GM18861 (cell line): ENCODE measurements at regions not wholly inside any gene's neighbourhood (a gene's known extent, or its start where the extent isn't known, plus 50 kb on each side); places are given as distances from the start of the nearest gene placed in this dataset.

Experiments used
- ATAC-seq: cut with Tn5 transposase; IDR thresholded peaks from one replicate; pipeline ENCODE4 v1.9.1; 2021; ENCODE audit not compliant: unreplicated experiment

- ATAC-seq, result no peak
Measured at GRCh38 chr1:213669964-213670691, 317.6 kb upstream of the PROX1 start.

- ATAC-seq, result no peak
Measured at GRCh38 chr1:213670692-213671023, 317.1 kb upstream of the PROX1 start.

DNA sequence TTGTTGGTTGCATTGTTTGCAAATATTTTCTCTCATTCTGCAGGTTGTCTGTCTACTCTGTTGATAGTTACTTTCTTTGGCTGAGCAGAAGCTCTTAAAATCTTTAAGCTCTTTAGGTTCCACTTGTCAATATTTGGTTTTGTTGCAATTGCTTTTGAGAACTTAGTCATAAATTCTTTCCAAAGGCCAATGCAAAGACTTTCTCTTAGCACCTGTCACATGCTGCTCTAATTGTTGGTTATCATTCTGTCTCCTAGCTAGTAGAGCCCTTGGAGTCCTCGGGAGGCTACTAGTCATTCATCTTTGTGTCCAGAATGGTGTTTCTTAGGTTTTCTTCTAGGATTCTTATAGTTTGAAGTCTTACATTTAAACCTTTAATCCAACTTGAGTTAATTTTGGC lies 312.7 kb upstream of the PROX1 start:
- no peak for ATAC-seq

DNA sequence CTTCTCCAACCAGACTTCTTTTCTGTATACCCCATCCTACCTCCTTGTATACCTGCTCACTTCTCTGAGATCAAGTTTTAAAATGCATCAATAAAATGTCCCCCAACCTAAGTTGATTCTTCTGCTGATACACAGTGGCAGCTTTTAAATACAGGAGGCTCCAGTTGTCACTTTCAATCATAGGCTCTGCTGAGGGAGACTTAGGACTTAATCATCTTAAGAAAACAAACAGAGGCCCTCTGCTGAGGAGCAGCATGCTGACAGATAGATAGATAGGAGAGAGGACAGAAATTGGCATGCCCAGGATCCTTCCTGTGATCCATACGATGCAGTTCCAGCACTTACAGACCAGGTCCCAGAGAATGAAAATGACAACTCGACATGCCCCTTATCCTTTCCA lies 311.0 kb upstream of the PROX1 start:
- ATAC-seq, result no peak

DNA sequence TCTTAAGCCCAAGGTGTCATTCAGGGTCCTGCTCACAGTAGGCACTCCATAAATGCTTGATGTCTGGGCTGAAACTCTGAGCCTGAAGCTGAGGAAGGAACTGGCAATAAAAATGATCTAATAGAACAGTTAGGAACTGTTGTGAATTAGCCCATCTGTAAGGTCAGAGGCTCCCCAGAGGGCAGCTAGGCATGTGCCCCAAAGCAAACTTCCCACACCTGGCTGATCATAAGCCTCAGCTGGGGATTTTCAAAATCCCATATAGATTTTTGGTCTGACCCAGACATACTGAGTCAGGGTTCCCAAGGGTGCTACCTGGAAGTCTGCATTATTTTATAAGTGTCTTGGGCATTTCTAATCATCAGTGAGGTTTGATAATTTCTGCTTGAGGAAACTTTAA lies 309.4 kb upstream of the PROX1 start:
- ATAC-seq, result no peak

DNA sequence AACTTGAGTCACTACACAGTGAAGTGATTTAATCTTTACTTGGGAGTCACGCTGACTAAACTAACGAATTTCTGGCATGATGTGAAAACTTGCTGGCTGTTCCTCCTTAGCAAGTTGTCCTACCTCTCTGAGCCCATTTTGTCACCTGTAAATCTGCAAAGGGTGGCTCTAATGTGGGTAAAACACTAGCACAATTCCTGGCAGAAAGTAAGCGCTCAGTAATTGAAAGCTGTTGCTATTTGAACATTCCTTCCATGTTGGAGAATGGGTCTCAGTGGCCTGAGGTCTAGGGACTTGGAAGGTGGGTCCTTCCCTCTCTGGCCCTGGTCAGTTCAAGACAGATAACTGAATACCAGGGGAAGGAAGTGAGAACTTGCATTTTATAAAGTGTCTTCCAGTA lies 309.0 kb upstream of the PROX1 start:
- ATAC-seq, result no peak

- ATAC-seq, result no peak
Measured at GRCh38 chr1:213679153-213679552, 308.6 kb upstream of the PROX1 start.

GRCh38 chr1:213680677-213681325 lies 307.0 kb upstream of the PROX1 start:
- ATAC-seq, result no peak

DNA sequence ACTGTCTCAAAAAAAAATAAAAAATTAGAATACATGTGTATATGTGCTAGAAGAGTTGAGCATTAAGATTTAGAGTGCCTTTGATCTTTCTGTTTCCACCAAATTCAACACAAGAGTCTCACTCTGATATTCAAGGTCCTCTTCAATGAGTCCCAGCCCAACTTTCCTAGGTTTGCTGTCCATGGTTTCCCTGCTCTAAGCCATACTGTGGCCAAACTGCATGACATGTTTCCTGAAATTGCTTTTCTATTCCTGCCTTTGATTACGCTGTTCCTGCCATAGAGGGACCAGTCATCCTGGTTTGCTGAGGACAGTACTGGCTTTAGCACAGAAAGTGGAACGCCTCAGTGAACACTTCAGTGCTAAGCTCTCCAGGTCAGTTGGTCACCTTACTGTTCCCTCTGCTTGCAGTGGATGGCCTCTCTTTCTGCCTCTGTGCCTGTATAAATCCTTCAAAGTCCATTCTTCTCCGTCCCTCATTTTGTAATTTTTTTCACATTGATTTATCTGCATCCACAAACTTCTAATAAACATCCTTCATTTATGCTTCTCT lies 305.9 kb upstream of the PROX1 start:
- no peak for ATAC-seq

- ATAC-seq, result no peak
Measured at GRCh38 chr1:213683529-213683928, 304.2 kb upstream of the PROX1 start.

- ATAC-seq, result no peak
Measured at GRCh38 chr1:213684454-213684853, 303.3 kb upstream of the PROX1 start.

DNA sequence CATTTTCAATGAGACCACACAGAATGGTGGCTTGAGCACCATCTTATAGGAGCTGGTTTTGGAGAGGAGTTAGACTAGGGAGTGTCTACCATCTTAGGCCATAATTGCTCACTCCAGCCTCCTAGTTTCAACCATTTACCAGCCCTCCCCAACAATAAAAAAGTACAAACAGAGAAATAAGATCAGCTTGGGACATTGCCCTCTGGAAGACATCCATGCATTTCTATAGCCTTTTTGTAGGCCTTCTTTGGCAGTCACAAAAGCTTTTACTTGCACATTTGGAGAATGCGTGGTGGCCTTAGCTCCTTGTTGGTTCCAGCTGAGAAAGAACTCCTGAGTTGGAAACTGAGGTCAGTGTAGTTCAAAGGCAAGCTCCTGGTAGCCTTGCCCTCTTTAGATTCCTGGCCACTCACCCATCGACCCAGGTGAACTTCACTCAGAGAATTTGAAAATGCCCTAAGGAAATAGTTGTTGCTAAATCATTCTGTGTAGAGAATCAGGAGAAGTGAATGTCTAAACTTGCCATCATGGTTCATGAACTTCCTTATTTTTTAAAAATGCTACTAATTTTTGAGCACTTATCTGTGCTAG lies 301.7 kb upstream of the PROX1 start:
- ATAC-seq, result no peak

- ATAC-seq, result no peak
Measured at GRCh38 chr1:213686983-213687382, 300.8 kb upstream of the PROX1 start.

- no peak for ATAC-seq
Measured at GRCh38 chr1:213687832-213688231, 299.9 kb upstream of the PROX1 start.

DNA sequence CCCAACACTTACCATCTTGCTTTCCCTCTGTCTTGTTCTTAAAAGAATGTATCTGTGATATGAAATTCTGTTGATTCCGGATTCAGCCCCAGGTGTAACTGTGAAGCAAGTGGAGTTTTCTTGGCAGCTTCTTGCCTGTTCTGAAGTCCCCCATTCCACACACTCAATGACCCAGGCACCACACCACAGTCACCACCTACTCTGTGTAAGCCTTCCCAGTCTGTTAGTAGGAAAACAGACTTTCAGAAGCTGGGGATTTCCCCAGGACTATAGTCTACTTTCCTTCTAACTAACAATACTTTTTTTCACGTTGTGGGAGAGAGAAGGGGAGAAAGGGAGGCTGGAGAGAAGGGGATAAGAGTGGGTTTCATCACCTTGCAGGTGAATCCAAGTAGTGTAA lies 299.1 kb upstream of the PROX1 start:
- ATAC-seq, result no peak

DNA sequence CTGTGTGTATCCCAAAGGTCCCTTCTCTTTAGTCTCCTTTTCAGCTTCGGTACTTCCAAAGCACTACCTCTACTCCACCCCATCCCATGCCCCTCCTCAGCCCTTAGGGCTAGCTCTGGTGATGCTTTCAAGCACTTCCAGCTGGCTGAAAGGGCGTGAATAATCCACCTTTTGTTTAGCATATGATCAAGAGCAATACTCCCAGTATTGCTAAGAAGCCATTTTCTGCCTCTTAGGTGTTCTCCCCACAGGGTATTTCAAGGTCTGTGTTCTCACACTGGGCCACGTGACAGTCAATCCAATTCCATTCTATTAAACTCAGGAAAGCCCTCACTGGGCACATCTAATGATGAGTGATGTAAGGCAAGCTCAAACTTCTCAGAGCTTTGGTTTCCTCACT lies 298.5 kb upstream of the PROX1 start:
- no peak for ATAC-seq

- ATAC-seq, result no peak
Measured at GRCh38 chr1:213690341-213690917, 297.3 kb upstream of the PROX1 start.

DNA sequence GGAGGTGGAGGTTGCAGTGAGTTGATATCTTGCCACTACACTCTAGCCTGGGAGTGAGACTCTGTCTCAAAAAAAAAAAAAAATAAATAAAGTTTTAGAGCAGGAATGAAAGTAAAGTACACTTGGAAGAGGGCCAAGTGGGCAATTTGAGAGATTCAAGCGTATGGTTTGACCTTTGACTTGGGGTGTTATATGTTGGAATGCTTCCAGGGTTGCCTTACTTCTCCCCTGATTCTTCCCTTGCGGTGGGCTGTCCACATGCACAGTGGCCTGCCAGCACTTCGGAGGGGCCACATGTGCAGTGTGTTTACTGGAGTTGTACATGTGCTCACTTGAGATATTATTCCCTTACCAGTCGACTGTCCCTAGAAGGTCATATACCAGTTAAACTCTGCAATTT lies 295.5 kb upstream of the PROX1 start:
- ATAC-seq, result no peak

DNA sequence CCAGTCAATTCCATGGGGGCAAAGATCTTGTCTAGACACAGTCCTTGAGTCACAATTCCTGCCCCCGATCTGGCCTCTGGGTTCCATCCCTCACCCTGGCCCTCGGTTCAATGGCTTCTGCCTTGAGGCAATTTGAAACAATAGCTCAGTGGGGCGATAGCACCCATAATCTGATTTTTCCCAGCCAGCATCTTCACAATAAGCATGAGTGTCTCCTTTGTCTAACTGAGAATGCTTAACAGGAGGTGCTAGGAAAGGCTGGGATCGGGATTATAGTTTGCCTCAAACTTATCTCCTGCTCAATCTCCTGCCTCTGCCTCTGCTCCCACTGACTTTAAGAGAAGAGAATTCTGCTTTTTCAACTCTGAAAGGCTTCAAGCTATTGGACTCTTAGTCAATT lies 293.9 kb upstream of the PROX1 start:
- ATAC-seq, result no peak

DNA sequence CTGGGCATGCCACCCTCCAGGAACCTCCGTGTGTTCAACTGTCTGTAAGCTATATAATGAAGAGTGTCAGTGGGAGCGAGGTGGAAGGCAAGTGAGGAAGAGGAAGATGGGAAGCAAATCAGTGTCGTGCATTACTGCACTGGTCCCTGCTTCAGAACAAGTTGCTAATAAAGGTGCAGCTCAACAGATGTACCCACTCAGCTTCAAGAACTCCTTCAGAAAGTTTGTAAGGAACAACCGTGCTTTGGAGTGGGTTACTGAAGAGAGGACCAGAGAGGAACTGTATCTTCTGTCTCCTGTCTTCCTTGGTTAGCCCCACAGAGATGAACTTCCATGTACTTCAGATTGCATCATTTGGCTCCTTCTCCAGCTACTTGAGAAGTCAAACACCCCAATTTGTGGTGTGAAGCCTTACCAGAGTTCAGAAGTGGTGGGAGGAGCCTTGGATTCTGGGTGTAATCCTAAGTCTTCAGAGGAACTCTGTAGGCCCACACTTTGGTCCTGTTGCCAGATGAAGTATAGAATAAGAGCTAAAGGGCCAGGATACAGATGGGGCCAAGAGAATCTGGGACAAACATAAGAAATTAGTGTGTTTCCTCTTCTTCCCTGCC lies 290.5 kb upstream of the PROX1 start:
- ATAC-seq, result no peak

DNA sequence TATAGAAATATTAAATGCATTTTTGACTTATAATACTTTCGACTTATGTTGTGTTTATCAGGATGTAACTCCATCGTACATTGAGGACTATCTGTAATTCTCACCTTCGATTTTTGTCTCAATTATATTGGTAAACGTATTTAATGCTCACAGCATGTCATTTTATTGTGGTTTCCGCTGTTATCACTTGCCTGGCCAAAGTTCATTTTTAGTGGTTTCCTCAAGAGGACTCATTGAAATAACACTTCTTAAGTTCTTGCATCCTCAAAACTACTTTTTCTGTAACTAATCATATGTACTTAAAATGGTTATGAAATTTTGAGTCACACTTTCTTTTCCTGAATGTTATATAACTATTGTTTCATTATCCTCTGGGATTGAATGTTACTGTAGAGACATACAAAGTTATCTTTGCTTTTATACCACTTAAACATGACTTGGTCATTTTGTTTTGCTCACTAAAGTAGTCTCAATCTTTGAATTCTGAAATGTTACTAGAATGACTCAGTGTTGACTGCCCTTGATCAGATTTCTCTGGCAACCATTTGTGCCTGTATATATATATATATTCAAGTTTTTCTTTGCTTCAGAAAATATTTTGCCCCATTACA lies 289.6 kb upstream of the PROX1 start:
- no peak for ATAC-seq
